ENCODE measurements at regions not wholly inside any gene's neighbourhood (a gene's known extent, or its start where the extent isn't known, plus 50 kb on each side); places are given as distances from the start of the nearest gene placed in this dataset.

DNA sequence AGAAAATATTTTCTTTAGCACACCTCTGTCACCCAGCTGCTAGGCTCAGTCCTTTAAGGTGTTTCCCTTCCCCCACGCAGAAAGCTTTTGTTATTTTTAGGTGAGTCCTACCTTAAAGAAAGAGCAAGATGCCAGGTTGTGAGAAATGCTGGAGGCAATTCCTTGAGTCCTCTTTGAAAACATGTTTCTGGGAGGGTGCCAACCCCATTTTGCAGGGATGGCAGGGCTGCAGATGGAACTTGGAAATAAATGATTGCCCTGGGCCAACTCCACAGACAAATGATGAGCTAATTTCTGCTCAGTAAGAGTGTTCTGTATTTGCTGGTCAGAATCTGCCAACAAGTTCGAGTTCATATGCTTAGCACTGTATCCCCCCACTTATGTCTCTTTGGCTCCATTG, 119.2 kb upstream of the RAB3GAP2 start:
- Histone ChIP-seq H4K20me1 (ENCODE audit: insufficient read depth) (no peaks in the 10 kb centered on the region), H3K9ac (no peak overlapping the region), H3K4me1 (ENCODE audit: insufficient read depth) (no peaks in the 10 kb centered on the region), H3K36me3 (ENCODE audit: low read depth) (no peaks in the 10 kb centered on the region), H3K79me2 (ENCODE audit: insufficient read depth) (no peaks in the 10 kb centered on the region), H2AFZ (no peak overlapping the region), H3K27me3 (replicated peaks; ENCODE audit: insufficient read depth) (no peaks in the 10 kb centered on the region), H3K9me3 (ENCODE audit: low read depth) (no peaks in the 10 kb centered on the region), H3K27ac (no peak overlapping the region), H3K4me2 (ENCODE audit: unreplicated experiment) (no peak overlapping the region), H3K4me3 (no peak overlapping the region), H3F3A (ENCODE audit: insufficient read depth) (no peaks in the 10 kb centered on the region), H3K9me2 (ENCODE audit: insufficient read depth) (no peaks in the 10 kb centered on the region)
- 15 to 21% methylated on average over 2 of the region's 2 CpGs for WGBS, 2 experiments (ENCODE audit: low coverage in 1 of 2, low lambda C conversion rate in 2 of 2, missing lambda C conversion rate in 2 of 2)
- in situ Hi-C loops (cut with MboI), result no loop called here
- TF ChIP-seq EZH2phosphoT487 (IDR thresholded peaks at IDR 0.05; ENCODE audit: insufficient read depth, low read depth), result no peak
- no peak for TF ChIP-seq EZH2 (IDR thresholded peaks at IDR 0.05; ENCODE audit: insufficient read depth, poor library complexity, severe bottlenecking)
- DNase-seq, result no peak

DNA sequence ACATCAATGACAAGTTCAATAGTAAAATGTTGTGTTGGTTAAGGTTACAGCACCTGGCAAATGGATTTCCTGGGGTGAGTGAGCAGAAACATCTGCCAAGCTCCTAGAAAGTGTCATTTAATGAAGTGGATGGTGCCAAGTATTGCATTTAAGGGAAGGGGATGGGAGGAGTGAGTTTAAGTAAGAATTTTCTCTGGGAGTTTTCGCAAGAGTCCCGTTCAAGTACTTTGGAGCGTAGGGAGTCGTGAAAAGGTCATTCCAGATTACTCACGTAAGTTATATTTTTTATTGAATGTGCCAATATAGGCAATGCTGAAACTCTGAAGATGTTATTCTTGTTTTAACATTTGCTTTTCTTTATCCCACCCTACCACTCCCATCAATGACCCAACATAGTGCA, 117.4 kb upstream of the RAB3GAP2 start:
- Histone ChIP-seq H3K27me3 (replicated peaks; ENCODE audit: insufficient read depth) (no peaks in the 10 kb centered on the region), H4K20me1 (ENCODE audit: insufficient read depth) (no peaks in the 10 kb centered on the region), H3K4me3 (no peak overlapping the region), H3K9me2 (ENCODE audit: insufficient read depth) (no peaks in the 10 kb centered on the region), H3K4me2 (ENCODE audit: unreplicated experiment) (no peak overlapping the region), H3F3A (ENCODE audit: insufficient read depth) (no peaks in the 10 kb centered on the region), H3K27ac (no peak overlapping the region), H3K79me2 (ENCODE audit: insufficient read depth) (no peaks in the 10 kb centered on the region), H3K36me3 (ENCODE audit: low read depth) (no peaks in the 10 kb centered on the region), H3K4me1 (ENCODE audit: insufficient read depth) (no peaks in the 10 kb centered on the region), H2AFZ (no peak overlapping the region), H3K9ac (no peak overlapping the region), H3K9me3 (ENCODE audit: low read depth) (no peaks in the 10 kb centered on the region)
- 79 to 81% methylated on average over 5 of the region's 5 CpGs for WGBS, 2 experiments (ENCODE audit: low coverage in 1 of 2, low lambda C conversion rate in 2 of 2, missing lambda C conversion rate in 2 of 2)
- no peak for TF ChIP-seq EZH2phosphoT487 (IDR thresholded peaks at IDR 0.05; ENCODE audit: insufficient read depth, low read depth)
- in situ Hi-C loops (cut with MboI), result no loop called here
- DNase-seq, result no peak

DNA sequence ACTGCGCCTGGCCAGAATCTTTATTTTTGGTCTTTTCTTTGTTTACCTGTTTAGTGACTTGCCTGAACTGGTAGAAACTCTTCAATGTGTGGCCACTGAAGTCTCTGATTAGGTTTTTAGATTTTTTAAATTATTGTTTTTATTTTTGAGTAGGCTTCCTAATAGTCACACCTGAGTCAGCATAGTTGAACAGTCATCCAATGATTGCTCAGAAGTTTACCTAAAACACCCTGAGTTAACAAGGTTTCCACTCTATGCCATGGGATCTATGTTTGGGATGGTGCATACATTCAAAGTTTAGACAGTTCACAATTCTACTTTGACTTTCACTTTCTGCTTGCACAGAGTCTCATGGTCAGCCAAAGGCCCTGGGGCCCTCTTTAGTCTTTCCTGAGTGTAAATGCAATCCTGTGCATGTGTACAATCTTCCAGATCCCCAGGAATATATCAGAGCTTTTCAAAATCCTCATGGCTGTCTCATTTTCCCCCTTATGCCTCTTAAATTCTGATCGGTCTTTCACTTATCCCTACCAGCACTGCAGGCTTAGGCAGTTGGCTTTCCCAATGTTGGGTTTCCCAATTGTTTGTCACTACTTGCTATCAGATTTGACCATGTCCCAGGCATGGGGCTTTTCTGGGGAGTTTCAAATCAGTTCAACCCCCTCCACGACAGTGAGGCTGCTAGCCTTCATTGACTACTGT, 114.4 kb upstream of the RAB3GAP2 start:
- Histone ChIP-seq H3K4me1 (ENCODE audit: insufficient read depth) (no peaks in the 10 kb centered on the region), H3K27ac (no peak overlapping the region), H3K79me2 (ENCODE audit: insufficient read depth) (no peaks in the 10 kb centered on the region), H4K20me1 (ENCODE audit: insufficient read depth) (no peaks in the 10 kb centered on the region), H3F3A (ENCODE audit: insufficient read depth) (no peaks in the 10 kb centered on the region), H3K9ac (no peak overlapping the region), H3K9me2 (ENCODE audit: insufficient read depth) (no peaks in the 10 kb centered on the region), H3K27me3 (replicated peaks; ENCODE audit: insufficient read depth) (no peaks in the 10 kb centered on the region), H3K4me3 (no peak overlapping the region), H3K36me3 (ENCODE audit: low read depth) (no peaks in the 10 kb centered on the region), H3K4me2 (ENCODE audit: unreplicated experiment) (no peak overlapping the region), H3K9me3 (ENCODE audit: low read depth) (no peaks in the 10 kb centered on the region), H2AFZ (no peak overlapping the region)
- WGBS, 2 experiments (ENCODE audit: low coverage in 1 of 2, low lambda C conversion rate in 2 of 2, missing lambda C conversion rate in 2 of 2), result 15% methylated on average over 3 of the region's 3 CpGs
- no peak for TF ChIP-seq EZH2phosphoT487 (IDR thresholded peaks at IDR 0.05; ENCODE audit: insufficient read depth, low read depth)
- TF ChIP-seq EZH2 (IDR thresholded peaks at IDR 0.05; ENCODE audit: insufficient read depth, poor library complexity, severe bottlenecking), result no peak
- DNase-seq, result no peak
- in situ Hi-C loops (cut with MboI), result no loop called here

DNA sequence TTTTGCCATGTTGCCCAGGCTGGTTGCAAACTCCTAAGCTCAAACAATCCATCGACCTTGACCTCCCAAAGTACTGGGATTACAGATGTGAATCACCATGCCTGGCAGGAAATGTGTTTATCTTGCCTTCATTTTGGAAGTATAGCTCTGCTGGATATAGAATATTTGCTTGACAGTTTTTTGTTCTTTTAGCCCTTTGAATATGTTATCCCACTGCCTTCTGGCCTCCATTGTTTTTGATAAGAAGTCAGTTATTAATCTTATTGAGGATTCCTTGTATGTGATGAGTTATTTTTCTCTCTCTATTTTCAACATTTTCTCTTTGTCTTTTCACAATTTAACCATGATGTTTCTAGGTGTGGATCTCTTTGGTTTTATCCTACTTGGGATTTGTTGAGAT, 112.9 kb upstream of the RAB3GAP2 start:
- H3K79me2 ChIP-seq (ENCODE audit: insufficient read depth), result no peaks in the 10 kb centered on the region
- H3K4me2 ChIP-seq (ENCODE audit: unreplicated experiment), result no peak overlapping the region
- H3K36me3 ChIP-seq (ENCODE audit: low read depth), result no peaks in the 10 kb centered on the region
- H3K4me1 ChIP-seq (ENCODE audit: insufficient read depth), result no peaks in the 10 kb centered on the region
- H3K9ac ChIP-seq, result no peak overlapping the region
- no peaks in the 10 kb centered on the region for H3K9me2 ChIP-seq (ENCODE audit: insufficient read depth)
- no peak overlapping the region for H2AFZ ChIP-seq
- no peak for DNase-seq
- no peaks in the 10 kb centered on the region for H3K27me3 ChIP-seq (replicated peaks; ENCODE audit: insufficient read depth)
- no peak overlapping the region for H3K4me3 ChIP-seq
- 69 to 78% methylated on average over 1 of the region's 1 CpG for WGBS, 2 experiments (ENCODE audit: low coverage in 1 of 2, low lambda C conversion rate in 2 of 2, missing lambda C conversion rate in 2 of 2)
- H3K27ac ChIP-seq, result no peak overlapping the region
- TF ChIP-seq EZH2 (IDR thresholded peaks at IDR 0.05; ENCODE audit: insufficient read depth, poor library complexity, severe bottlenecking), result no peak
- no peak for TF ChIP-seq EZH2phosphoT487 (IDR thresholded peaks at IDR 0.05; ENCODE audit: insufficient read depth, low read depth)
- no peaks in the 10 kb centered on the region for H3F3A ChIP-seq (ENCODE audit: insufficient read depth)
- no peaks in the 10 kb centered on the region for H3K9me3 ChIP-seq (ENCODE audit: low read depth)
- in situ Hi-C loops (cut with MboI), result no loop called here
- H4K20me1 ChIP-seq (ENCODE audit: insufficient read depth), result no peaks in the 10 kb centered on the region

DNA sequence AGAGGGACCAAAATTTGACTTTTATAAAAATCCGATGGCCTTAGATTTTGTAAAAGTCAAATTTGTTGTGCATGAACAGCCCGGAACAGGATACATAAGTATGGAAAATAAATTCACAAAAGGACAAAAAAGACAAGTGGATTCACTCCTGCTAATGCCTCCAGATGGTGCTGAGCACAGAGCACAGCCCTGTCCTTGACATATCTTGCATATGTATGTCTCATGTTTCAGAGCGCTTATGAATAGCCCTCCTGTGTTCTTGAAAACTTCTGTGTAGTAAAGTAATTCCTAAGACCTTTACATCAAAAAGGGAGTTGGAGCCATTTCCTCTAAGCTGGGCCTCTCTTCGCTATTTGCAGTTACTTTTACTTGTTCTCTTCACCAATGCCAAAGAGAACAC, 110.7 kb upstream of the RAB3GAP2 start:
- Histone ChIP-seq H3K27me3 (replicated peaks; ENCODE audit: insufficient read depth) (no peaks in the 10 kb centered on the region), H3K4me2 (ENCODE audit: unreplicated experiment) (no peak overlapping the region), H3K27ac (no peak overlapping the region), H4K20me1 (ENCODE audit: insufficient read depth) (no peaks in the 10 kb centered on the region), H3K9ac (no peak overlapping the region), H3K4me1 (ENCODE audit: insufficient read depth) (no peaks in the 10 kb centered on the region), H2AFZ (no peak overlapping the region), H3K4me3 (no peak overlapping the region), H3K9me3 (ENCODE audit: low read depth) (no peaks in the 10 kb centered on the region), H3K36me3 (ENCODE audit: low read depth) (no peaks in the 10 kb centered on the region), H3K9me2 (ENCODE audit: insufficient read depth) (no peaks in the 10 kb centered on the region), H3F3A (ENCODE audit: insufficient read depth) (no peaks in the 10 kb centered on the region), H3K79me2 (ENCODE audit: insufficient read depth) (no peaks in the 10 kb centered on the region)
- no peak for TF ChIP-seq EZH2phosphoT487 (IDR thresholded peaks at IDR 0.05; ENCODE audit: insufficient read depth, low read depth)
- no peak for TF ChIP-seq EZH2 (IDR thresholded peaks at IDR 0.05; ENCODE audit: insufficient read depth, poor library complexity, severe bottlenecking)
- DNase-seq, result no peak
- in situ Hi-C loops (cut with MboI), result no loop called here
- WGBS, 2 experiments (ENCODE audit: low coverage in 1 of 2, low lambda C conversion rate in 2 of 2, missing lambda C conversion rate in 2 of 2), result 46 to 48% methylated on average over 4 of the region's 4 CpGs
